ENCODE measurements at regions not wholly inside any gene's neighbourhood (a gene's known extent, or its start where the extent isn't known, plus 50 kb on each side); places are given as distances from the start of the nearest gene placed in this dataset.
A peak's percentile ranks its signal among the peaks of the same experiment; 100 is the strongest.

GRCh38 chr22:22396741-22397291 lies 111.7 kb downstream of the ZNF280B start:
- Histone ChIP-seq H3K9ac (ENCODE audit: low read length) (no peak overlapping the region), H3K9me2 (replicated peaks; ENCODE audit: insufficient read depth, low read length) (no peaks in the 10 kb centered on the region), H2AFZ (ENCODE audit: low read depth, low read length, severe bottlenecking) (no peak overlapping the region), H3K9me3 (ENCODE audit: insufficient read depth, low read length) (no peaks in the 10 kb centered on the region), H3K4me3 (ENCODE audit: insufficient read depth, low read length, poor library complexity, severe bottlenecking) (no peak overlapping the region), H3K27ac (ENCODE audit: low read depth, low read length) (0 out of 2 replicates have a peak overlapping the region, but pooled peaks have one; percentile 99), H3K27me3 (ENCODE audit: low read length) (no peaks in the 10 kb centered on the region), H4K20me1 (ENCODE audit: low read depth, low read length) (no peaks in the 10 kb centered on the region), H3K4me2 (ENCODE audit: low read depth, low read length, poor library complexity, severe bottlenecking) (no peak overlapping the region), H3F3A (ENCODE audit: insufficient read depth) (peaks cover 30% of the 10 kb centered on the region), H3K79me2 (ENCODE audit: insufficient read depth, low read length) (no peaks in the 10 kb centered on the region), H3K36me3 (ENCODE audit: low read length) (no peaks in the 10 kb centered on the region)
- no peak for TF ChIP-seq EZH2phosphoT487 (conservative IDR thresholded peaks at IDR 0.05; ENCODE audit: low read length)

- Histone ChIP-seq H3K36me3 (ENCODE audit: low read length) (no peaks in the 10 kb centered on the region), H3K9ac (ENCODE audit: low read length) (no peak overlapping the region), H4K20me1 (ENCODE audit: low read depth, low read length) (no peaks in the 10 kb centered on the region), H3K9me3 (ENCODE audit: insufficient read depth, low read length) (no peaks in the 10 kb centered on the region), H3K27ac (ENCODE audit: low read depth, low read length) (no peak overlapping the region), H3K4me2 (ENCODE audit: low read depth, low read length, poor library complexity, severe bottlenecking) (no peak overlapping the region), H3K79me2 (ENCODE audit: insufficient read depth, low read length) (no peaks in the 10 kb centered on the region), H3F3A (ENCODE audit: insufficient read depth) (peaks cover 30% of the 10 kb centered on the region), H2AFZ (ENCODE audit: low read depth, low read length, severe bottlenecking) (no peak overlapping the region), H3K4me3 (ENCODE audit: insufficient read depth, low read length, poor library complexity, severe bottlenecking) (no peak overlapping the region), H3K9me2 (replicated peaks; ENCODE audit: insufficient read depth, low read length) (no peaks in the 10 kb centered on the region), H3K27me3 (ENCODE audit: low read length) (no peaks in the 10 kb centered on the region)
- TF ChIP-seq CTCF (IDR thresholded peaks at IDR 0.05; ENCODE audit: insufficient read depth, low read length, poor library complexity, severe bottlenecking), result no peak
- TF ChIP-seq EZH2phosphoT487 (conservative IDR thresholded peaks at IDR 0.05; ENCODE audit: low read length), result no peak
Observed at GRCh38 chr22:22397292-22397870, 111.2 kb downstream of the ZNF280B start.

- H3K27me3 ChIP-seq (ENCODE audit: low read length), result no peaks in the 10 kb centered on the region
- H3K36me3 ChIP-seq (ENCODE audit: low read length), result no peaks in the 10 kb centered on the region
- H3K9me3 ChIP-seq (ENCODE audit: insufficient read depth, low read length), result no peaks in the 10 kb centered on the region
- no peak overlapping the region for H2AFZ ChIP-seq (ENCODE audit: low read depth, low read length, severe bottlenecking)
- H3K9ac ChIP-seq (ENCODE audit: low read length), result no peak overlapping the region
- H3K27ac ChIP-seq (ENCODE audit: low read depth, low read length), result no peak overlapping the region
- no peaks in the 10 kb centered on the region for H3K9me2 ChIP-seq (replicated peaks; ENCODE audit: insufficient read depth, low read length)
- H3K4me3 ChIP-seq (ENCODE audit: insufficient read depth, low read length, poor library complexity, severe bottlenecking), result no peak overlapping the region
- H3K4me2 ChIP-seq (ENCODE audit: low read depth, low read length, poor library complexity, severe bottlenecking), result no peak overlapping the region
- H4K20me1 ChIP-seq (ENCODE audit: low read depth, low read length), result no peaks in the 10 kb centered on the region
- H3F3A ChIP-seq (ENCODE audit: insufficient read depth), result peaks cover 30% of the 10 kb centered on the region
- H3K79me2 ChIP-seq (ENCODE audit: insufficient read depth, low read length), result no peaks in the 10 kb centered on the region
- no peak for TF ChIP-seq EZH2phosphoT487 (conservative IDR thresholded peaks at IDR 0.05; ENCODE audit: low read length)
Observed at GRCh38 chr22:22397875-22398524, 110.5 kb downstream of the ZNF280B start.

- Histone ChIP-seq H3K27me3 (ENCODE audit: low read length) (no peaks in the 10 kb centered on the region), H3K4me3 (ENCODE audit: insufficient read depth, low read length, poor library complexity, severe bottlenecking) (no peak overlapping the region), H3K9ac (ENCODE audit: low read length) (no peak overlapping the region), H3K4me2 (ENCODE audit: low read depth, low read length, poor library complexity, severe bottlenecking) (no peak overlapping the region), H3F3A (ENCODE audit: insufficient read depth) (peaks cover 30% of the 10 kb centered on the region), H3K27ac (ENCODE audit: low read depth, low read length) (no peak overlapping the region), H3K36me3 (ENCODE audit: low read length) (no peaks in the 10 kb centered on the region), H3K9me2 (replicated peaks; ENCODE audit: insufficient read depth, low read length) (no peaks in the 10 kb centered on the region), H3K9me3 (ENCODE audit: insufficient read depth, low read length) (no peaks in the 10 kb centered on the region), H3K79me2 (ENCODE audit: insufficient read depth, low read length) (no peaks in the 10 kb centered on the region), H2AFZ (ENCODE audit: low read depth, low read length, severe bottlenecking) (no peak overlapping the region), H4K20me1 (ENCODE audit: low read depth, low read length) (no peaks in the 10 kb centered on the region)
- TF ChIP-seq CTCF (IDR thresholded peaks at IDR 0.05; ENCODE audit: insufficient read depth, low read length, poor library complexity, severe bottlenecking) (no peak), EZH2phosphoT487 (conservative IDR thresholded peaks at IDR 0.05; ENCODE audit: low read length) (no peak)
Observed at GRCh38 chr22:22398530-22399327, 109.8 kb downstream of the ZNF280B start.
